Naive thymus-derived CD4-positive, alpha-beta T cell (primary cell): ENCODE measurements at regions not wholly inside any gene's neighbourhood (a gene's known extent, or its start where the extent isn't known, plus 50 kb on each side); places are given as distances from the start of the nearest gene placed in this dataset.

Source experiments
- ATAC-seq: fragments of 150-1000 bp; cut with Tn5 transposase; 2 replicates; pipeline ENCODE4 v1.10.0; 2021; ENCODE audit warnings: mild to moderate bottlenecking, moderate library complexity
- CTCF ChIA-PET: fragments of 350-600 bp; sonication (Branson Sonifier 250); formaldehyde crosslinking; loops from one replicate; lab custom pipeline; 2021; ENCODE audit warnings: antibody characterized with exemption; lab: Charles Lee
- POLR2A ChIA-PET: fragments of 350-600 bp; sonication (Branson Sonifier 250); formaldehyde crosslinking; loops from one replicate; lab custom pipeline; 2021; ENCODE audit warnings: antibody characterized with exemption, inconsistent platforms; lab: Charles Lee
- DNase-seq, 9 donors: peaks; one replicate each; pipeline versions ENCODE4 v3.0.0 to v3.0.0-alpha.2; 2020 to 2022; ENCODE audit warnings: mixed read lengths in 1 of 9
- H3K27ac ChIP-seq: one replicate; pipeline ENCODE4 v1.7.0; 2013; ENCODE audit warnings: mild to moderate bottlenecking, low read depth, low read length, moderate library complexity
- H3K27me3 ChIP-seq, 2 donors: one replicate each; pipeline ENCODE4 v1.7.0; 2013; ENCODE audit warnings: low read length in 2 of 2, mild to moderate bottlenecking in 2 of 2, moderate library complexity in 2 of 2; ENCODE audit not compliant: control insufficient read depth in 2 of 2, insufficient read depth in 2 of 2
- H3K36me3 ChIP-seq, 3 experiments: 1 replicate in 2 of 3; 2 replicates in 1 of 3; pipeline ENCODE4 v1.7.0; 2013; ENCODE audit warnings: low read length in 3 of 3, mild to moderate bottlenecking in 3 of 3, moderate library complexity in 1 of 3; ENCODE audit not compliant: insufficient read depth in 3 of 3, control insufficient read depth in 2 of 3
- H3K4me1 ChIP-seq, 2 donors: one replicate each; pipeline ENCODE4 v1.7.0; 2013; ENCODE audit warnings: low read length in 2 of 2, mild to moderate bottlenecking in 2 of 2, moderate library complexity in 1 of 2; ENCODE audit not compliant: control insufficient read depth in 2 of 2, insufficient read depth in 2 of 2
- H3K4me3 ChIP-seq: 2 replicates; pipeline ENCODE4 v1.7.0; 2013; ENCODE audit warnings: mild to moderate bottlenecking, low read length
- H3K9me3 ChIP-seq, 3 experiments: 1 replicate in 2 of 3; 2 replicates in 1 of 3; pipeline ENCODE4 v1.7.0; 2013; ENCODE audit warnings: low read length in 3 of 3; ENCODE audit not compliant: control insufficient read depth in 2 of 3
- H3K27ac Mint-ChIP-seq, 9 donors: one replicate each; pipeline ENCODE4 v1.8.0; 2020 to 2022; ENCODE audit warnings: mixed read lengths in 9 of 9, mild to moderate bottlenecking in 8 of 9, moderate library complexity in 5 of 9, inconsistent platforms in 2 of 9
- H3K27me3 Mint-ChIP-seq, 5 donors: one replicate each; pipeline ENCODE4 v1.8.0; 2021 to 2022; ENCODE audit warnings: mixed read lengths in 5 of 5, mild to moderate bottlenecking in 1 of 5
- H3K36me3 Mint-ChIP-seq, 5 donors: one replicate each; pipeline ENCODE4 v1.8.0; 2020 to 2022; ENCODE audit warnings: mixed read lengths in 5 of 5, mild to moderate bottlenecking in 3 of 5, inconsistent platforms in 1 of 5
- H3K4me1 Mint-ChIP-seq, 7 donors: one replicate each; pipeline ENCODE4 v1.8.0; 2020 to 2022; ENCODE audit warnings: mixed read lengths in 7 of 7, mild to moderate bottlenecking in 3 of 7, inconsistent platforms in 1 of 7
- H3K4me3 Mint-ChIP-seq, 10 donors: one replicate each; pipeline ENCODE4 v1.8.0; 2020 to 2022; ENCODE audit warnings: mild to moderate bottlenecking in 10 of 10, mixed read lengths in 10 of 10, moderate library complexity in 6 of 10, inconsistent platforms in 2 of 10
- H3K9me3 Mint-ChIP-seq, 11 donors: one replicate each; pipeline ENCODE4 v1.8.0; 2020 to 2022; ENCODE audit warnings: mixed read lengths in 11 of 11, mild to moderate bottlenecking in 4 of 11, inconsistent platforms in 1 of 11, moderate library complexity in 1 of 11
- intact Hi-C, 2 donors: fragments of 100-400 bp; cut with micrococcal nuclease; formaldehyde crosslinking; loops; one replicate each; pipeline ENCODE4 v1.15.1; 2023

DNA sequence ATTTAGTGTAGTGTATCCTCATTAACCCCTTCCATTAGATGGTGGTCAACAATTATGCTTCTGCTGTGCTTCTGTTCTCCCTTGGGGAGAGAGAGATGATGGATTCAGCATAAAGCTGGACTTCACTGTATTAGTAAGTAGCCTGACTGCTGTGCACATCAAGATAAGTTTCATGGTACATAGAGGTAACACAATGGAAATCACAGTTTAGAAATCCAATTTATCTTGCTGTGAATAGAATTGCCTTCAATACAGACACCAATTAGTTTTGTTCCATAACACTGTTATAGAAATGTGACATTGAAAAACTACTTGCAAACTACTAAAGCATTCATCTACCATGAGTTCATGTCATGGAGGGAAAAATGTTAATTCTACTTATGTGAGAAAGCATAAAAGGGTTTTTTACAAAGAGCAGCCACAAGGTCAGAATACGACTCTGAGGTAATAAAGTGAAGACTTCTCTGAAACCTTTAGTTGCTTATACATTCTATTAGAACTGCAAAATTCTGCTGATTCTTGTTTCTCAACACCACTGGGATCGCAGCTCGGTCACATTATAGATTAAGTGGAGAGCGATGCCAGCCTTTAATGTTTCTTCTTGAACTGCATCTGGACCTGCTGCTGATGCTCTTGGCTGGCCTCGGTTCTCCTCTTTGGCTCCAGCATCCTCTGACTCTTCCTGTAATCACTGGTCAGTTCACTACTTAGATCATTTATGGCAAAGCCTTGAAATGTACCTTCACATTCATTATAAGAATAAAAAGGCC lies 190.8 kb downstream of the ATP23 start:
- Mint-ChIP-seq H3K27ac (no peak overlapping the region), H3K4me3 (no peak overlapping the region), H3K27me3 (peaks cover 0 to 42% (median 18%) of the 10 kb centered on the region in 5 donors), H3K9me3 (peaks cover 0 to 5% (median 1%) of the 10 kb centered on the region in 11 donors), H3K36me3 (no peaks in the 10 kb centered on the region), H3K4me1 (no peaks in the 10 kb centered on the region)
- no peaks in the 10 kb centered on the region for H3K4me1 ChIP-seq
- intact Hi-C loops = no loop called here
- DNase-seq = no peak
- H3K27ac ChIP-seq = no peak overlapping the region
- ATAC-seq = no peak
- POLR2A ChIA-PET = no interaction called here
- no peaks in the 10 kb centered on the region for H3K27me3 ChIP-seq
- CTCF ChIA-PET = no interaction called here
- H3K36me3 ChIP-seq = no peaks in the 10 kb centered on the region
- H3K9me3 ChIP-seq = no peaks in the 10 kb centered on the region
- H3K4me3 ChIP-seq = no peak overlapping the region

DNA sequence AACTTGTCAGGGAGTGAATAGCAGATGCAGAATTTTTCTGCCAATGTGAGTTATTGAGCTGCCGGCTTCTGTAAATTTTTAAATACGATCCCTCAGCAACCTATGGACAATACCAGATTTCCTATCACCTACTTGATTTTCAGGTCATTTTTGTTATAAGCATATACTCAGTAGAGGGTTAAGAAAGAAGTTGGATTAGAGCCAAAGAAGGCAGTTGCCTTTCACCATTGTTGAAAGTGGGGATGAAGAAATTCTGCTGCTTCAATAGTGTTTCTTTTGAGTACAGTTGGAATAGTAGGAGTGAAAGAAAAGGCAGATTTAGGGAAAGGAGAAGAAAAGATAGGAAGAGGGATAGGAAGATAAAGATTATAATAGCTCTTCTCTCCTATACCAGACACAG lies 197.1 kb downstream of the ATP23 start:
- Mint-ChIP-seq H3K27me3 (peaks cover 0 to 39% (median 22%) of the 10 kb centered on the region in 5 donors), H3K4me1 (no peaks in the 10 kb centered on the region), H3K9me3 (peaks cover 0 to 7% (median 0%) of the 10 kb centered on the region in 11 donors), H3K36me3 (no peaks in the 10 kb centered on the region), H3K27ac (no peak overlapping the region), H3K4me3 (no peak overlapping the region)
- no peak overlapping the region for H3K4me3 ChIP-seq
- ATAC-seq (no peak), DNase-seq (no peak)
- CTCF ChIA-PET = no interaction called here
- no peaks in the 10 kb centered on the region for H3K27me3 ChIP-seq
- no peaks in the 10 kb centered on the region for H3K9me3 ChIP-seq
- no peaks in the 10 kb centered on the region for H3K36me3 ChIP-seq
- POLR2A ChIA-PET = no interaction called here
- intact Hi-C loops = no loop called here
- no peak overlapping the region for H3K27ac ChIP-seq
- no peaks in the 10 kb centered on the region for H3K4me1 ChIP-seq

DNA sequence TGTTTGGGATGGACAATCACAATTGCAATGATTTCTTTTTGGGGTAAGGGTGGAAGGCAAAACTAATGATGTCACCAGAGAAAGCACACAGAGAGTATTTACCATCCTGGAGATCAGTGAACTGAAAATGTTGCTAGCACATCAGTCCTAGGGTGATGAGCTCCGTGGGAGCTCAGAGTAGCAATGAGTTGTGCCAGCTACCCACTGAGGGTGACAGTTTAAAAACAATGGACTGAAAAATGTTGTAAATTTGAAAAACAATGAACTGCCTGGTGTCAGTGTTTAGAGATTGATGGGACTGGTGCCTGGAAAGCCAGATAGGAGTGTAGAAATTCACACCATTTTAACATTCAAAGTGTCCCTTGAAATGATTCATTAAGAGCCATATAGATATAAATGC lies 198.5 kb downstream of the ATP23 start:
- peaks cover 0 to 8% (median 2%) of the 10 kb centered on the region in 11 donors for H3K9me3 Mint-ChIP-seq
- no peak for ATAC-seq
- H3K36me3 Mint-ChIP-seq = no peaks in the 10 kb centered on the region
- no peak overlapping the region for H3K27ac Mint-ChIP-seq
- CTCF ChIA-PET = no interaction called here
- H3K9me3 ChIP-seq = peaks cover 0 to 3% (median 0%) of the 10 kb centered on the region in 3 experiments
- no peak overlapping the region for H3K4me3 ChIP-seq
- H3K4me3 Mint-ChIP-seq = no peak overlapping the region
- no peaks in the 10 kb centered on the region for H3K36me3 ChIP-seq
- no peaks in the 10 kb centered on the region for H3K4me1 Mint-ChIP-seq
- intact Hi-C loops = no loop called here
- no peak overlapping the region for H3K27ac ChIP-seq
- no peak for DNase-seq
- POLR2A ChIA-PET = no interaction called here
- H3K27me3 Mint-ChIP-seq = peaks cover 0 to 33% (median 22%) of the 10 kb centered on the region in 5 donors
- no peaks in the 10 kb centered on the region for H3K27me3 ChIP-seq
- H3K4me1 ChIP-seq = no peaks in the 10 kb centered on the region

DNA sequence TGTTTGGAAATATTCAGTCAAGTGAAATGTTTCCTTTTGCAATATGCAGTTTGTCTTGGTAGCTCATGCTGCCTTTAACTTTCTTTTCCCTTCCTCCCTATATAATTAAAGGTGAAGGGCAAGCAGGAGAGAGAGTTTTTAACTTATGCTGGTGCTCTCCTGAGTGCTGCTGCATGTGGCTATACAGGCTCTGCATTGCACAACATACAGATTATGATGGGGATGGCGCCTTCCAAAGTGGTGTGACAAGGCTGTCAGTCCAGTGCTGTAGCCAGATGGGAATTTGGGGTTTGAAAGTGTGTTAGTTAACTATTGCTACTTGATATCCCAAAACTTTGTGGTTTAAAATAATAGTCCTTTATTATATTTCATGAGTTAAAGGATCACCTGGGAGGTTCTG lies 199.0 kb downstream of the ATP23 start:
- ATAC-seq = no peak
- H3K27me3 Mint-ChIP-seq = peaks cover 0 to 32% (median 22%) of the 10 kb centered on the region in 5 donors
- peaks cover 0 to 4% (median 0%) of the 10 kb centered on the region in 3 experiments for H3K9me3 ChIP-seq

DNA sequence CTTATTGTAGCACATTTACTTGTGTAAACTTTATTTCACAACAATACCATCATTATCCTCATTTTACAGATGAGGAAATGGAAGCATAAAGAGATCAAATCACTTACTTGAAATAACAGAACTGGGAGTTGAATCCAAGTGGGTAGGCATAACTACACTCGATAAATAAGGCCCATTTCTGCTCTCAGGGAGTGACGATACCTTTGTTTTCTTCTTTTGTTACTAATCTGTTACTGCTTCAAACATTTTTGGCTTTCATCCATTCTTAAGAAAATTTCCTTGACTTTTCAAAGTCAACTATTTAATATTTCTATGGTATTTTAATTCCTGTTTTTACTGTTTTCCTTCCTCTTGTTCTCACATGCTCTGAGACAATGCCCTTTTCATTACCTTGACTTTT lies 201.6 kb downstream of the ATP23 start:
- Mint-ChIP-seq H3K9me3 (peaks cover 0 to 23% (median 7%) of the 10 kb centered on the region in 11 donors), H3K36me3 (peaks cover 0 to 7% (median 0%) of the 10 kb centered on the region in 5 donors), H3K4me1 (no peaks in the 10 kb centered on the region), H3K4me3 (no peak overlapping the region), H3K27me3 (peaks cover 0 to 21% (median 13%) of the 10 kb centered on the region in 5 donors), H3K27ac (no peak overlapping the region)
- Histone ChIP-seq H3K36me3 (no peaks in the 10 kb centered on the region), H3K9me3 (peaks cover 0 to 4% (median 0%) of the 10 kb centered on the region in 3 experiments), H3K4me1 (no peaks in the 10 kb centered on the region), H3K4me3 (no peak overlapping the region), H3K27ac (no peak overlapping the region), H3K27me3 (no peaks in the 10 kb centered on the region)
- no peak for DNase-seq
- POLR2A ChIA-PET = no interaction called here
- intact Hi-C loops = no loop called here
- CTCF ChIA-PET = no interaction called here
- no peak for ATAC-seq

More for the DNA sequence above, 199.0 kb downstream of the ATP23 start:
- DNase-seq = no peak
- H3K36me3 Mint-ChIP-seq = no peaks in the 10 kb centered on the region
- ChIA-PET CTCF (no interaction called here), POLR2A (no interaction called here)
- H3K27ac Mint-ChIP-seq = no peak overlapping the region
- Histone ChIP-seq H3K36me3 (no peaks in the 10 kb centered on the region), H3K4me1 (no peaks in the 10 kb centered on the region), H3K27ac (no peak overlapping the region), H3K4me3 (no peak overlapping the region), H3K27me3 (no peaks in the 10 kb centered on the region)
- H3K4me3 Mint-ChIP-seq = no peak overlapping the region
- H3K4me1 Mint-ChIP-seq = no peaks in the 10 kb centered on the region
- H3K9me3 Mint-ChIP-seq = peaks cover 0 to 10% (median 4%) of the 10 kb centered on the region in 11 donors
- intact Hi-C loops = no loop called here

DNA sequence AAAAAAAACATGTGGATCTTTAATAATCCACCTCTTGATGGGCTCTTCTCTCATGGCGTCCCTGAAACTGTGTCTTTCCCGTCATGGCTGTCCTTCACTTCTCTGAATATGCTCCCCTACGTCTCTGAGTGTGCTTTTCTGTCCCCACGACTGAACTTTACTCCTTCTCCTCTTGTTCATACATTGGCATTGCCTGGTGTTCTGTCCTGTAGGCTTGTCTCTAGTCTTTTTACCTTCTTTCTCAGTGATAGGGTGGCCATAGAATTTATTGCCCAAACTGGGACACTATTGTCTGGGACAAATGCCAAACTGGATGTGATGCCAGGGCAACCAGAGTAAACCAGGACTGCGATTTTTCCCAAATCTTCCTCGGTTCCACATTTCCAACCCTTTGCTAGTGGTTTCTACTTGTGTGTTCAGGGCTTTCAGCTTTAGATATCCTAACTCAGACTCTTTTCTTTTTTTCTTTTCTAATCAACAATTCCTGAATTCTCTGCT lies 202.2 kb downstream of the ATP23 start:
- DNase-seq = no peak
- H3K27ac ChIP-seq = no peak overlapping the region
- H3K4me3 ChIP-seq = no peak overlapping the region
- Mint-ChIP-seq H3K36me3 (peaks cover 0 to 7% (median 0%) of the 10 kb centered on the region in 5 donors), H3K9me3 (peaks cover 0 to 23% (median 7%) of the 10 kb centered on the region in 11 donors), H3K4me1 (no peaks in the 10 kb centered on the region), H3K27ac (no peak overlapping the region), H3K27me3 (peaks cover 0 to 21% (median 12%) of the 10 kb centered on the region in 5 donors), H3K4me3 (no peak overlapping the region)
- POLR2A ChIA-PET = no interaction called here
- intact Hi-C loops = no loop called here
- no peak for ATAC-seq
- H3K9me3 ChIP-seq = peaks cover 0 to 4% (median 0%) of the 10 kb centered on the region in 3 experiments
- no peaks in the 10 kb centered on the region for H3K36me3 ChIP-seq
- no peaks in the 10 kb centered on the region for H3K4me1 ChIP-seq
- CTCF ChIA-PET = no interaction called here
- H3K27me3 ChIP-seq = no peaks in the 10 kb centered on the region

DNA sequence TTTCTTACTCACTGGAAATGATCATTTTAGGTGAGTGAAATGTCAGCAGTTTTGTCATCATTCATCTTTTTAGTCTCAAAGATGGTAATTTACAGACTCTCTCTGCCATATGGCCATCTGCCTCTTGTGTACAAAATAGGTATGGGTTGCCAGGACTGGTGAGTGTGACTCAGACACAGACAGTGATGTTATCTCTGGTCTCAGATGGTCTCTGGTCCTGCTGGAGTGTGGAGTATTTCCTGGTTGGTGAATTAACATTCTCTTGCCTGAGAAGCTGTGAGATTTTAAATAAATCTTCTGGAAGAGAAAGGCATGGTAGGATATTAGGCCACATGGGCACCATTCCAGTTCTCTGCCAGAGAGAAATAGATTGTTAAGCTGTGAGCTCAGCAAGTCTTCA lies 207.0 kb downstream of the ATP23 start:
- peaks cover 0 to 7% (median 0%) of the 10 kb centered on the region in 5 donors for H3K36me3 Mint-ChIP-seq
- no peaks in the 10 kb centered on the region for H3K27me3 ChIP-seq
- intact Hi-C loops = no loop called here
- H3K36me3 ChIP-seq = no peaks in the 10 kb centered on the region
- H3K27ac ChIP-seq = no peak overlapping the region
- peaks cover 0 to 4% (median 0%) of the 10 kb centered on the region in 3 experiments for H3K9me3 ChIP-seq
- no peak overlapping the region for H3K4me3 Mint-ChIP-seq
- H3K4me1 Mint-ChIP-seq = no peaks in the 10 kb centered on the region
- peaks cover 0 to 28% (median 20%) of the 10 kb centered on the region in 5 donors for H3K27me3 Mint-ChIP-seq
- no peak for DNase-seq
- no peak overlapping the region for H3K4me3 ChIP-seq
- no peak for ATAC-seq
- no peak overlapping the region for H3K27ac Mint-ChIP-seq
- H3K4me1 ChIP-seq = no peaks in the 10 kb centered on the region
- peaks cover 0 to 23% (median 8%) of the 10 kb centered on the region in 11 donors for H3K9me3 Mint-ChIP-seq
- ChIA-PET POLR2A (no interaction called here), CTCF (no interaction called here)
